ENCODE measurements at regions not wholly inside any gene's neighbourhood (a gene's known extent, or its start where the extent isn't known, plus 50 kb on each side); places are given as distances from the start of the nearest gene placed in this dataset.

- no peak overlapping the region for H3K4me3 ChIP-seq (ENCODE audit: extremely low read depth in 1 of 4, insufficient read depth in 2 of 4, low read depth in 3 of 4, low read length in 4 of 4)
- H4K20me1 ChIP-seq (replicated peaks in 1 of 2; ENCODE audit: control insufficient read depth in 1 of 2, insufficient read depth in 2 of 2, low read length in 2 of 2): no peaks in the 10 kb centered on the region
- H3K4me1 ChIP-seq (replicated peaks in 1 of 4; ENCODE audit: control insufficient read depth in 3 of 4, insufficient read depth in 4 of 4, low read length in 3 of 4): peaks cover 0 to 12% (median 6%) of the 10 kb centered on the region in 4 experiments; a peak in 4 of 7 replicates
- no peak overlapping the region for H3K4ac ChIP-seq (replicated peaks; ENCODE audit: insufficient read length, low read depth, low read length)
- H3K27ac ChIP-seq (ENCODE audit: low read depth, low read length): no peak overlapping the region
- no peak overlapping the region for H2BK15ac ChIP-seq (ENCODE audit: low read length)
- ChIA-PET POLR2A (ENCODE audit: partially characterized antibody) (no interaction called here), CTCF (ENCODE audit: partially characterized antibody) (no interaction called here)
- no peak overlapping the region for H3K4me2 ChIP-seq (ENCODE audit: insufficient read depth in 1 of 2, low read depth in 2 of 2, low read length in 2 of 2)
- DNase-seq (ENCODE audit: low read depth in 1 of 2, low spot score in 2 of 2) (no peak), FAIRE-seq (no peak)
- no peak overlapping the region for H3K9ac ChIP-seq (replicated peaks in 1 of 4; ENCODE audit: extremely low read depth in 1 of 4, low read depth in 3 of 4, low read length in 3 of 4)
- H3K23ac ChIP-seq (ENCODE audit: insufficient read length): no peak overlapping the region
- WGBS, 2 experiments (ENCODE audit: extremely low coverage in 1 of 2, insufficient coverage in 1 of 2, insufficient read length in 1 of 2, insufficient replicate concordance in 2 of 2, low coverage in 1 of 2, low lambda C conversion rate in 2 of 2, missing lambda C conversion rate in 1 of 2): 89% methylated on average over 1 of the region's 1 CpG; no CpG with 5 or more reads in 1 of the 2 experiments
- H3K79me1 ChIP-seq (ENCODE audit: low read depth, low read length): no peaks in the 10 kb centered on the region
- H4K91ac ChIP-seq (replicated peaks; ENCODE audit: insufficient read length, low read length): no peak overlapping the region
- no peak overlapping the region for H2AFZ ChIP-seq (ENCODE audit: low read length)
- no peak overlapping the region for H3K56ac ChIP-seq (replicated peaks; ENCODE audit: insufficient read length, low read depth, low read length)
- H2BK20ac ChIP-seq (ENCODE audit: low read length): no peak overlapping the region
- no peak overlapping the region for H3K14ac ChIP-seq (ENCODE audit: insufficient read length)
- H3K27me3 ChIP-seq (replicated peaks in 1 of 4; ENCODE audit: control insufficient read depth in 3 of 4, extremely low read depth in 1 of 4, insufficient read depth in 3 of 4, low read length in 3 of 4): no peaks in the 10 kb centered on the region
- H2AK5ac ChIP-seq (ENCODE audit: low read depth, low read length): no peak overlapping the region
- H4K5ac ChIP-seq (ENCODE audit: insufficient read length, low read depth, low read length): no peak overlapping the region
- H3K9me3 ChIP-seq (ENCODE audit: insufficient read depth in 2 of 2, low read depth in 1 of 2, low read length in 1 of 2): no peaks in the 10 kb centered on the region
- H3K79me2 ChIP-seq (ENCODE audit: control insufficient read depth in 1 of 2, insufficient read depth in 2 of 2, low read length in 2 of 2): no peaks in the 10 kb centered on the region
- H3K23me2 ChIP-seq (ENCODE audit: low read depth, low read length): peaks cover 2% of the 10 kb centered on the region; the same call in 1 of the 2 replicates
- no peaks in the 10 kb centered on the region for H3K36me3 ChIP-seq (ENCODE audit: control insufficient read depth in 2 of 4, insufficient read depth in 4 of 4, low read length in 3 of 4)
- no peak overlapping the region for H4K8ac ChIP-seq (ENCODE audit: extremely low read depth, insufficient read depth, low read length)
- no peak overlapping the region for H2BK120ac ChIP-seq (replicated peaks; ENCODE audit: low read depth, low read length)
- no peak overlapping the region for H2BK12ac ChIP-seq (ENCODE audit: low read depth, low read length)
- no peak overlapping the region for H3K18ac ChIP-seq (ENCODE audit: extremely low read depth, low read length)
- no peak overlapping the region for H2BK5ac ChIP-seq (ENCODE audit: low read depth, low read length)
- TF ChIP-seq SIN3A (conservative IDR thresholded peaks at IDR 0.05 in 1 of 2, IDR thresholded peaks at IDR 0.05 in 1 of 2; ENCODE audit: low read depth in 1 of 2, low read length in 2 of 2) (no peak), KDM5A (IDR thresholded peaks at IDR 0.05; ENCODE audit: low read length) (no peak), CBX5 (IDR thresholded peaks at IDR 0.05; ENCODE audit: low read depth, low read length) (no peak), HDAC6 (IDR thresholded peaks at IDR 0.05; ENCODE audit: low read depth, low read length) (no peak), TBP (IDR thresholded peaks at IDR 0.05; ENCODE audit: low read depth, low read length) (no peak), EZH2 (IDR thresholded peaks at IDR 0.05; ENCODE audit: low read depth, low read length, severe bottlenecking) (no peak), FOSL1 (IDR thresholded peaks at IDR 0.05; ENCODE audit: insufficient read depth, low read depth, low read length) (no peak), HDAC2 (IDR thresholded peaks at IDR 0.05; ENCODE audit: borderline replicate concordance in 1 of 2, low read depth in 2 of 2, low read length in 2 of 2) (no peak), KDM1A (IDR thresholded peaks at IDR 0.05; ENCODE audit: borderline replicate concordance, low read length) (no peak), SP2 (IDR thresholded peaks at IDR 0.05; ENCODE audit: low read length) (no peak), POLR2AphosphoS5 (IDR thresholded peaks at IDR 0.05; ENCODE audit: low read depth, low read length) (no peak)
- TF ChIP-seq, protein P1, sequence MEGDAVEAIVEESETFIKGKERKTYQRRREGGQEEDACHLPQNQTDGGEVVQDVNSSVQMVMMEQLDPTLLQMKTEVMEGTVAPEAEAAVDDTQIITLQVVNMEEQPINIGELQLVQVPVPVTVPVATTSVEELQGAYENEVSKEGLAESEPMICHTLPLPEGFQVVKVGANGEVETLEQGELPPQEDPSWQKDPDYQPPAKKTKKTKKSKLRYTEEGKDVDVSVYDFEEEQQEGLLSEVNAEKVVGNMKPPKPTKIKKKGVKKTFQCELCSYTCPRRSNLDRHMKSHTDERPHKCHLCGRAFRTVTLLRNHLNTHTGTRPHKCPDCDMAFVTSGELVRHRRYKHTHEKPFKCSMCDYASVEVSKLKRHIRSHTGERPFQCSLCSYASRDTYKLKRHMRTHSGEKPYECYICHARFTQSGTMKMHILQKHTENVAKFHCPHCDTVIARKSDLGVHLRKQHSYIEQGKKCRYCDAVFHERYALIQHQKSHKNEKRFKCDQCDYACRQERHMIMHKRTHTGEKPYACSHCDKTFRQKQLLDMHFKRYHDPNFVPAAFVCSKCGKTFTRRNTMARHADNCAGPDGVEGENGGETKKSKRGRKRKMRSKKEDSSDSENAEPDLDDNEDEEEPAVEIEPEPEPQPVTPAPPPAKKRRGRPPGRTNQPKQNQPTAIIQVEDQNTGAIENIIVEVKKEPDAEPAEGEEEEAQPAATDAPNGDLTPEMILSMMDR (IDR thresholded peaks at IDR 0.05; ENCODE audit: control extremely low read depth in 1 of 3, insufficient read depth in 1 of 3, low read depth in 1 of 3, low read length in 3 of 3): no peak
Measured at GRCh38 chr16:66084306-66084705, 282.2 kb upstream of the CDH5 start.

Data from H1 (cell line).